ENCODE measurements at regions not wholly inside any gene's neighbourhood (a gene's known extent, or its start where the extent isn't known, plus 50 kb on each side); places are given as distances from the start of the nearest gene placed in this dataset.

DNA sequence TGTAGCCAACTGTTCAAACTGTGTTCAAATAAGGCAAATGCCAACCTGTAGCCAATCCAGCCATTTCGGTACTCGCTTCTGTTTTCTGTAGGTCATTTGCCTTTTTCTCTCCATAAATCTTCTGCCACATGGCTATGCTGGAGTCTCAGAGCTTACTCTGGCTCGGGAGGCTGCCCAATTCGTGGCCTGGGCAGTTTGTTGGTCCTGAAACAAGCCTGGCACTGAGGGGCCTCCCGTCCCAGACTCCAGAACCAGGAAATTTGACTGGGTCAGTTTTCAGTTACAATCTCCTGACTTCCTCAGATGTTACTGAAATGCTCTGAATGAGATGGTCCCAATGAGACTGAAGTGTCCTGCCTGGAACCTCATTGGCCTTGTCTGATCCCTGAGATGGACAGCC lies 120.8 kb upstream of the NPAS2 start:
- Histone ChIP-seq H3K27me3 (no peaks in the 10 kb centered on the region), H3K36me3 (no peaks in the 10 kb centered on the region), H3K9me3 (peaks cover 0 to 10% of the 10 kb centered on the region in 2 donors), H3K27ac (no peak overlapping the region), H3K4me3 (no peak overlapping the region), H3K4me1 (no peaks in the 10 kb centered on the region)
- intact Hi-C loops (cut with DNase I): no loop called here
- no peak for DNase-seq
- TF ChIP-seq, protein P1, sequence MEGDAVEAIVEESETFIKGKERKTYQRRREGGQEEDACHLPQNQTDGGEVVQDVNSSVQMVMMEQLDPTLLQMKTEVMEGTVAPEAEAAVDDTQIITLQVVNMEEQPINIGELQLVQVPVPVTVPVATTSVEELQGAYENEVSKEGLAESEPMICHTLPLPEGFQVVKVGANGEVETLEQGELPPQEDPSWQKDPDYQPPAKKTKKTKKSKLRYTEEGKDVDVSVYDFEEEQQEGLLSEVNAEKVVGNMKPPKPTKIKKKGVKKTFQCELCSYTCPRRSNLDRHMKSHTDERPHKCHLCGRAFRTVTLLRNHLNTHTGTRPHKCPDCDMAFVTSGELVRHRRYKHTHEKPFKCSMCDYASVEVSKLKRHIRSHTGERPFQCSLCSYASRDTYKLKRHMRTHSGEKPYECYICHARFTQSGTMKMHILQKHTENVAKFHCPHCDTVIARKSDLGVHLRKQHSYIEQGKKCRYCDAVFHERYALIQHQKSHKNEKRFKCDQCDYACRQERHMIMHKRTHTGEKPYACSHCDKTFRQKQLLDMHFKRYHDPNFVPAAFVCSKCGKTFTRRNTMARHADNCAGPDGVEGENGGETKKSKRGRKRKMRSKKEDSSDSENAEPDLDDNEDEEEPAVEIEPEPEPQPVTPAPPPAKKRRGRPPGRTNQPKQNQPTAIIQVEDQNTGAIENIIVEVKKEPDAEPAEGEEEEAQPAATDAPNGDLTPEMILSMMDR (IDR thresholded peaks at IDR 0.05): no peak
- no peak for ATAC-seq

DNA sequence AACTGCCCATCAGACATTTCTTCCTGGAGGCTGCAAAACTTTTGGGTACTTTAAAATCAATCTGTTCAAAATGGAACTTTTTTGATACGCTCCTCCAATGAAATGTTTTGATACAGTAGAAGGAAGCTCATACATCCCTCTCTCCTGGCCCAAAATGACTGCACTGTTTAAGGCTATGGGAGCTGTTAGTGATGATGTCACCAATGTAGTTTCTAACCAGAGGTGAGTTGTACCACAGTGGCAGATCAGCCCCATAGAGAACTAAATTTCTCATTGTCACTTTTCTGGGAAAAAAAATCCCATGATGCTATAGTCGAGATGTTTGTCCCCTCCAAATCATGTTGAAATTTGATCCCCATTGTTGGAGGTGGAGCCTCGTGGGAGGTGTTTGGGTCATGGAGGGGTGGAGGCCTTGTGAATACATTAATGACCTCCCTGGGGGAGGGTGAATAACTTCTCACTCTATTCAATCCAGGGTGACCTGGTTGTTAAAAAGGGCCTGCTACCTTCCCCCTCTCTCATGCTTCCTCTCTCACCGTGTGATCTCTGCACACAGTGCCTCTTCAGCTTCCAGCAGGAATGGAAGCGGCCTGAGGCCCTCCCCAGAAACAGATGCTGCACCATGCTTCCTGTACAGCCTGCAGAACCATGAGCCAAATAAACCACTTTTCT lies 117.4 kb upstream of the NPAS2 start:
- TF ChIP-seq, protein P1 (IDR thresholded peaks at IDR 0.05): no peak
- intact Hi-C loops (cut with DNase I): no loop called here
- DNase-seq: no peak
- Histone ChIP-seq H3K9me3 (no peaks in the 10 kb centered on the region), H3K4me1 (no peaks in the 10 kb centered on the region), H3K36me3 (no peaks in the 10 kb centered on the region), H3K27ac (no peak overlapping the region), H3K27me3 (no peaks in the 10 kb centered on the region), H3K4me3 (no peak overlapping the region)
- no peak for ATAC-seq

DNA sequence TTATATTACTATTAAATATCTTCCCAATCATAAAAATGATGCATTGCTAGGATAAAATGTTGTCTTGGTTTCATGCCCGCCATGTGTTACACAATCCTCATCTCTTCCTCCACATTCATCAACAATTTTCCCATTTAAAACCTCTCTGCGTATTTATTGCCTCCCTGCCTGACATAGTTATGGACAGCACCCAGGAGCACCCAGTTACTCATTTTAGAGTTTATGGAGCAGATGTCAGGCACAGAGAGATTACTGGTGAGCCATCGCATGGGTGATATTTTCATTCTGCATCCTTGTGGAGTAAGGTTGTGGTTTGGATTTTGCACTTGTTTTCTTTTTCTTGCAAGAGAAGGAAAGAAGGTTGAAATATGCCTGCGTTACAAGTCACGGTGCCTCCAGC lies 116.7 kb upstream of the NPAS2 start:
- H3K27me3 ChIP-seq: no peaks in the 10 kb centered on the region
- no peaks in the 10 kb centered on the region for H3K9me3 ChIP-seq
- intact Hi-C loops (cut with DNase I): no loop called here
- H3K27ac ChIP-seq: no peak overlapping the region
- H3K4me3 ChIP-seq: no peak overlapping the region
- TF ChIP-seq, protein P1 (IDR thresholded peaks at IDR 0.05): no peak
- ATAC-seq (no peak), DNase-seq (no peak)
- no peaks in the 10 kb centered on the region for H3K4me1 ChIP-seq
- H3K36me3 ChIP-seq: no peaks in the 10 kb centered on the region

DNA sequence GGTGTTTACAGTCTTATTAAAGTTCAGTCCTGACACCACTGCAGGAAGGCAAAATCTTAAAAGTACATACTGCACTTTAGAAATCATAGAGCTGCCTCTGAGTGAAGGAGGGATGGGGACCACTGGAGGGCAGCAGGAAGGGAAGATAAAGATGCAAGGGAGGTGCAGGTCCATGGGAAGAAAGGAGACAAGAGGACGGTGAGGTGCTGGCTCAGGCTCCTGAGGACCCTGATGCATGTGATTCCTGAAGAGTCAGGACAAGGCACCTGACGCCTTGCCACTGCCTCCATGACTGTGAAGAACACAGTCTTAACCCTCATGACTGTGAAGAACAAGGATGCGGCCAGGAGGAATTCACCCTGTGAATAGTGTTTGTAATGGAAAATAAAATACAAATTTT lies 116.2 kb upstream of the NPAS2 start:
- intact Hi-C loops (cut with DNase I): no loop called here
- Histone ChIP-seq H3K4me3 (no peak overlapping the region), H3K36me3 (no peaks in the 10 kb centered on the region), H3K27me3 (no peaks in the 10 kb centered on the region), H3K9me3 (no peaks in the 10 kb centered on the region), H3K4me1 (no peaks in the 10 kb centered on the region), H3K27ac (no peak overlapping the region)
- TF ChIP-seq, protein P1 (IDR thresholded peaks at IDR 0.05): no peak
- ATAC-seq (no peak), DNase-seq (no peak)

DNA sequence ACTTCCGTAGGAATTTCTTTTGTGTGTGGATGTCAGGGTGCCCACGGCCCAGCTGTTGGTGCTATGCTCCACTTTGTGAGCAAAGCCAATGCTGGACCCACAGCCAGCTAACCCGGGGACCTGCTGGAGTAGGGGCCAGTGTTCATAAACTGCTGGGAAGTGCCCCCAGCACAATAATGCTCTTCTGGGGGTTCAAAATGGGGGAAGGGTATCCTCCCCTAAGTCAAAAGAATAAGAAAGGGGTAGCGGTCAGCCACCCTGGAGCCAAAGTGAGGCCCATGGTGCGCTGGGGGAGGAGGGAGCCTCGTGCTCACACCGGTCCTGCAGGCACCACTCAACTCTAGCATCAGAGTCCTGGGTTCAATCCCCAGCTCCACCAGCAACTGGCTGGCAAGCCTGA lies 115.8 kb upstream of the NPAS2 start:
- TF ChIP-seq, protein P1 (IDR thresholded peaks at IDR 0.05): no peak
- no peaks in the 10 kb centered on the region for H3K36me3 ChIP-seq
- no peak for ATAC-seq

More for the DNA sequence above, 115.8 kb upstream of the NPAS2 start:
- Histone ChIP-seq H3K27ac (no peak overlapping the region), H3K9me3 (no peaks in the 10 kb centered on the region), H3K27me3 (no peaks in the 10 kb centered on the region), H3K4me3 (no peak overlapping the region), H3K4me1 (no peaks in the 10 kb centered on the region)
- intact Hi-C loops (cut with DNase I): no loop called here
- DNase-seq: no peak
